Esophagus muscularis mucosa (tissue), 4 donors: ENCODE measurements at regions not wholly inside any gene's neighbourhood (a gene's known extent, or its start where the extent isn't known, plus 50 kb on each side); places are given as distances from the start of the nearest gene placed in this dataset.

Experiments used
- DNase-seq: peaks from one replicate; pipeline ENCODE4 v3.0.0-alpha.2; 2017; ENCODE audit errors: extremely low spot score
- H3K27ac ChIP-seq, 4 donors: fragments of 200-600 bp; sonication (generic); replicated peaks in 1 of 4; 1 replicate in 3 of 4; 2 replicates in 1 of 4; pipeline ENCODE4 v1.5.1; 2016 to 2019; ENCODE audit warnings: mild to moderate bottlenecking in 1 of 4
- H3K27me3 ChIP-seq, 4 donors: fragments of 200-600 bp; sonication (generic); one replicate each; pipeline versions ENCODE4 v1.5.1 to v1.6.0; 2016 to 2019
- H3K36me3 ChIP-seq, 4 donors: fragments of 200-600 bp; sonication (generic); one replicate each; pipeline ENCODE4 v1.5.1; 2016 to 2019
- H3K4me1 ChIP-seq, 4 donors: fragments of 200-600 bp; sonication (generic); one replicate each; pipeline ENCODE4 v1.5.1; 2016 to 2019
- H3K4me3 ChIP-seq, 4 donors: fragments of 200-600 bp; sonication (generic); 1 replicate in 2 of 4; 2 replicates in 2 of 4; pipeline ENCODE4 v1.5.1; 2016 to 2019; ENCODE audit warnings: mild to moderate bottlenecking in 4 of 4, moderate library complexity in 1 of 4
- H3K9me3 ChIP-seq, 4 donors: fragments of 200-600 bp; sonication (generic); 1 replicate in 3 of 4; 2 replicates in 1 of 4; pipeline ENCODE4 v1.5.1; 2016 to 2019
- CTCF ChIP-seq, 3 experiments: fragments of 200-600 bp in 2 of 3; fragments of 450-650 bp in 1 of 3; sonication (generic) in 2 of 3; IDR thresholded peaks; one replicate each; pipeline ENCODE4 v1.5.1; 2017 to 2019; ENCODE audit warnings: antibody characterized with exemption in 3 of 3, mild to moderate bottlenecking in 2 of 3, moderate library complexity in 1 of 3
- EP300 ChIP-seq: sonication (generic); formaldehyde crosslinking; IDR thresholded peaks from one replicate; pipeline ENCODE4 v1.6.1; 2017; ENCODE audit warnings: antibody characterized with exemption
- POLR2A ChIP-seq: fragments of 450-650 bp; IDR thresholded peaks from one replicate; pipeline ENCODE4 v1.6.1; 2017; ENCODE audit warnings: antibody characterized with exemption, moderate library complexity, mild to moderate bottlenecking, low read depth
- POLR2AphosphoS5 ChIP-seq, 2 donors: sonication (generic); formaldehyde crosslinking; IDR thresholded peaks; one replicate each; pipeline ENCODE4 v1.6.1; 2017; ENCODE audit warnings: antibody characterized with exemption in 2 of 2
- WGBS: methylation state at CpG from one replicate; pipeline ENCODE4 v1.1.5; 2018; 5-methylcytosine and 5-hydroxymethylcytosine counted together
- intact Hi-C: fragments of 100-400 bp; cut with DNase I; formaldehyde crosslinking; loops from one replicate; pipeline ENCODE4 v1.15.1; 2023

DNA sequence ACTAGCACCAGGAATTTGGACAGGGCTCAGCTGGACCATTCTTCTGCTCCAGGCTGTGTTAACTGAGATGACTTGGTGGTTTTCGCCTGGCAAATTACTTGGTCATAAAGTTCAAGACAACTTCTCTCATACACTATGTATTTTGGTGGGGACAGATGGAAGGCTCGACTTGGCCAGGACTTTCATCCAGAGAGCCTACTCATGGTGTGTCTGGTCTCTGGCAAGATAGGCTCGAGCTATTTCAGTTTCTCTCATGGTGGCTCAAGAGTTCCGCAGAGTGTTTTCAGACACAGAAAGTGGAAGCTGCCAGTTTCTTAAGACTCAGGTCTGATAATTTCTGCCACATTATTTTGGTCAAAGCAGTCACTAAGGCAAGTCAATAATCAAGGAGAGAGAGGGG, 135.6 kb downstream of the IRX2 start:
- H3K27me3 ChIP-seq = peaks cover 0 to 24% (median 0%) of the 10 kb centered on the region in 4 donors
- H3K4me1 ChIP-seq = no peaks in the 10 kb centered on the region
- H3K9me3 ChIP-seq = peaks cover 0 to 4% (median 0%) of the 10 kb centered on the region in 4 donors
- peak; percentile 79 for DNase-seq
- TF ChIP-seq POLR2A (no peak), CTCF (IDR thresholded peaks at IDR 0.05) (no peak), EP300 (no peak), POLR2AphosphoS5 (IDR thresholded peaks at IDR 0.05) (no peak)
- intact Hi-C loops = no loop called here
- 74% methylated on average over 4 of the region's 4 CpGs for WGBS
- H3K4me3 ChIP-seq = no peak overlapping the region
- H3K36me3 ChIP-seq = no peaks in the 10 kb centered on the region
- no peak overlapping the region for H3K27ac ChIP-seq

GRCh38 chr5:2614571-2614970, 136.9 kb downstream of the IRX2 start:
- Histone ChIP-seq H3K27me3 (peaks cover 0 to 23% (median 0%) of the 10 kb centered on the region in 4 donors), H3K36me3 (no peaks in the 10 kb centered on the region), H3K9me3 (peaks cover 0 to 11% (median 0%) of the 10 kb centered on the region in 4 donors), H3K27ac (no peak overlapping the region), H3K4me1 (no peaks in the 10 kb centered on the region), H3K4me3 (no peak overlapping the region)
- DNase-seq = peak; percentile 88
- intact Hi-C loops = no loop called here
- TF ChIP-seq POLR2A (no peak), POLR2AphosphoS5 (IDR thresholded peaks at IDR 0.05) (no peak), EP300 (no peak), CTCF (IDR thresholded peaks at IDR 0.05) (no peak)
- 83% methylated on average over 11 of the region's 11 CpGs for WGBS

DNA sequence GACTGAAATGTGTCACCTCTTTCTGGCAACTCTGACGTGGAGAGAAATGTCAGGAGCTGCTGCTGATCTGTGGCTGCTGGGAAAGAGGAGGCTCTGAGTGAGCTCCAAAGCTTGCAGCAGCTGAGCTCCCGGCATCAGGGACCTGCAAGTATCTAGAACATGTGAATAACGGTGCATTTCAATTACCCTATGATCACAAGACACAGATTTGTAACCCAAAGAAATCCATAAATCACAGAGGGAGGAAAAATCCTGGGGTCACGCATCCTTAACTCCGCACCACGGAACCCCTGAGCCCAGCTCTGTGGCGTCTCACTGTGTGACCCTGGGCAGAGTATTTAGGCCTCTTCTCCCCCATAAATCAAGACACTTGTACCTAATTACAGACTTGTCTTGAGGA, 139.8 kb downstream of the IRX2 start:
- peaks cover 0 to 13% (median 0%) of the 10 kb centered on the region in 4 donors for H3K9me3 ChIP-seq
- no peaks in the 10 kb centered on the region for H3K36me3 ChIP-seq
- TF ChIP-seq EP300 = no peak
- TF ChIP-seq CTCF (IDR thresholded peaks at IDR 0.05) = no peak
- TF ChIP-seq POLR2A = no peak
- TF ChIP-seq POLR2AphosphoS5 (IDR thresholded peaks at IDR 0.05) = no peak
- intact Hi-C loops = no loop called here
- H3K4me1 ChIP-seq = no peaks in the 10 kb centered on the region
- 75% methylated on average over 7 of the region's 7 CpGs for WGBS
- H3K27ac ChIP-seq = no peak overlapping the region
- DNase-seq = peak; percentile 62
- no peak overlapping the region for H3K4me3 ChIP-seq
- peaks cover 0 to 22% (median 0%) of the 10 kb centered on the region in 4 donors for H3K27me3 ChIP-seq

DNA sequence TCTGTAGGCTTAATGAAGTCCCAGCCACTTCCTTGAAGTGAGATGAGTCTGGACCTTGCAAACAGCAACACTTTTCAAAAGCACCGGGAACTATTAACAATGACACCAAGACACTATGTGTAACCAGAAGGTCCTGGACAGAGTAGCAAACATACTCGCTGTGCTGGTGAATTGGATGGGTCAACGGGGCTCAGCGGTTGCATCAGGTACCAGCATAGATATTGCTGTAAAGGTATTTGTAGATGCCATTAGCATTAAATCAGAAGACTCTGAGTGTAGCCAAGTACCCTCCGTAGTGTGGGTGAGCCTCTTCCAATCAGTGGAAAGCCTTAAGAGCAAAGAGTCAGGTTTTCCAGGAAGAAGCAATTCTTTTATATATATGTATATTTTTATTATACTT, 140.5 kb downstream of the IRX2 start:
- Histone ChIP-seq H3K4me1 (no peaks in the 10 kb centered on the region), H3K9me3 (peaks cover 0 to 13% (median 0%) of the 10 kb centered on the region in 4 donors), H3K36me3 (no peaks in the 10 kb centered on the region), H3K27ac (no peak overlapping the region), H3K27me3 (peaks cover 0 to 28% (median 0%) of the 10 kb centered on the region in 4 donors), H3K4me3 (no peak overlapping the region)
- intact Hi-C loops = no loop called here
- 70% methylated on average over 5 of the region's 5 CpGs for WGBS
- TF ChIP-seq CTCF (IDR thresholded peaks at IDR 0.05) (no peak), EP300 (no peak), POLR2AphosphoS5 (IDR thresholded peaks at IDR 0.05) (no peak), POLR2A (no peak)
- no peak for DNase-seq

- Histone ChIP-seq H3K27me3 (peaks cover 0 to 28% (median 0%) of the 10 kb centered on the region in 4 donors), H3K4me1 (no peaks in the 10 kb centered on the region), H3K4me3 (no peak overlapping the region), H3K9me3 (peaks cover 0 to 10% (median 0%) of the 10 kb centered on the region in 4 donors), H3K36me3 (no peaks in the 10 kb centered on the region), H3K27ac (no peak overlapping the region)
- peak; percentile 78 for DNase-seq
- TF ChIP-seq POLR2A (no peak), EP300 (no peak), CTCF (IDR thresholded peaks at IDR 0.05) (no peak), POLR2AphosphoS5 (IDR thresholded peaks at IDR 0.05) (no peak)
- WGBS = 56% methylated on average over 6 of the region's 6 CpGs
- intact Hi-C loops = no loop called here
Measured at GRCh38 chr5:2608391-2608790, 143.1 kb downstream of the IRX2 start.
